Right lobe of liver (tissue), 4 donors: ENCODE measurements at regions not wholly inside any gene's neighbourhood (a gene's known extent, or its start where the extent isn't known, plus 50 kb on each side); places are given as distances from the start of the nearest gene placed in this dataset.

Experiments
- CTCF ChIP-seq, 4 donors: fragments of 200-600 bp in 3 of 4; fragments of 450-650 bp in 1 of 4; IDR thresholded peaks; one replicate each; pipeline versions ENCODE4 v1.5.1 to v1.8.0; 2016 to 2022; ENCODE audit warnings: antibody characterized with exemption in 4 of 4, mild to moderate bottlenecking in 2 of 4
- POLR2A ChIP-seq: fragments of 450-650 bp; IDR thresholded peaks from one replicate; pipeline ENCODE4 v1.6.1; 2017; ENCODE audit warnings: antibody characterized with exemption, mild to moderate bottlenecking
- donor health status: DM: no; HTN: no; CAD: no.
- donor health status: DM: no; HTN: no; CAD: no.
- donor health status: DM: no; HTN: yes; CAD: no.

GRCh38 chr2:176793792-176794191 is 418.8 kb upstream of the HNRNPA3 start:
- TF ChIP-seq CTCF (IDR thresholded peaks at IDR 0.05), result no peak
- no peak for TF ChIP-seq POLR2A
